GM18907 (cell line): ENCODE measurements at regions not wholly inside any gene's neighbourhood (a gene's known extent, or its start where the extent isn't known, plus 50 kb on each side); places are given as distances from the start of the nearest gene placed in this dataset.

ENCODE experiments used
- ATAC-seq: cut with Tn5 transposase; IDR thresholded peaks from one replicate; pipeline ENCODE4 v1.9.1; 2021; ENCODE audit warnings: mild to moderate bottlenecking, moderate library complexity; ENCODE audit not compliant: unreplicated experiment

DNA sequence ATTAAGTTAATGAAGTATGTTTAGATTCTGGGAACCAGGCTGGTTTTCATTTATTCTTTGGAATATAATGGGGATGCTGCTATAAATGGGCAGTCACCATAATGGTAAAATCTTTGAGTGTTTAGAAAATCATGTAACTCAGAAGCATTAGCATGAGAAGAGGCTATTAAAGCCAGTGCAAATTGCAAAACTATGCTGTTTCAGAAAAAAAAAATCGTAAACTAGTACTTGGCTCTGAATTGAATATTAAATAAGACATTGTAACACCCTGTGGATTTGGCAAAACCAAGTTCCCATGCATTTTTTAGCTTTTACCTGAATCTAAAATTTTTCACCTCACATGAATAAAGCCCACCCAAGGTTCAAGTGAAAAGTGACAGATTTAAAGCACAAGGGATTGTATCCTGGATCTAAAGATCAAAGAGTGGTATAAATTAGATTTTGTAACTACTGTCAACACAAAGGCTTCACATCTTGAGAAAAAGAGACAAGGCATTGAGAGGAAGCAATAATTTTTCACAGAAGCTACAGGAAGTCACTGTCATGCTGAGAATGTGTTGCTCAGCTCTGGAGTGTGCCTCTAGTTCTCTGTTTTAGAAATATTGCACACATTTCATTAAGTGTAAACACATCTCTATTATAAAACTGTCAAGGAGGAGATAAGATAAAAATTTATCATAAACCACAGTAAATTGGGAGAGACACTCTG is 142.2 kb downstream of the ABCA8 start:
- no peak for ATAC-seq

DNA sequence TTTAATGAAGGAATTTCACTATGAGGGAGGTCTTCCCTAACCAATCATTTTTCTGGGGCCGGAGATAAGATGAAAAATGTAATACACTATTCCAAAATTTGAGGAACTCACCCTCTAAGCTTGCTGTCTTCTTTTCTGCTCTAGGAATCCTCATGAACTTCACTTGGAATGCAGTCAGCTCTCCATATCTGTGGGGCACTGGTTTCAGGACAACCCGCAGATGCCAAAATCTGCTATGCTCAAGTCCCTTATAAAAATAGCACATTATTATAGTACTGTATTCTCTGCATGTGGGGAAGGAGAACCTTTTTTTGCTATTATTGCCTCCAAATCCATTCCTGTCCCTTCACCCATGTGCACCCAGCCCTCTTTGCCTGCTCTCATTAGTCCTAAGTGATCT is 146.0 kb downstream of the ABCA8 start:
- no peak for ATAC-seq

DNA sequence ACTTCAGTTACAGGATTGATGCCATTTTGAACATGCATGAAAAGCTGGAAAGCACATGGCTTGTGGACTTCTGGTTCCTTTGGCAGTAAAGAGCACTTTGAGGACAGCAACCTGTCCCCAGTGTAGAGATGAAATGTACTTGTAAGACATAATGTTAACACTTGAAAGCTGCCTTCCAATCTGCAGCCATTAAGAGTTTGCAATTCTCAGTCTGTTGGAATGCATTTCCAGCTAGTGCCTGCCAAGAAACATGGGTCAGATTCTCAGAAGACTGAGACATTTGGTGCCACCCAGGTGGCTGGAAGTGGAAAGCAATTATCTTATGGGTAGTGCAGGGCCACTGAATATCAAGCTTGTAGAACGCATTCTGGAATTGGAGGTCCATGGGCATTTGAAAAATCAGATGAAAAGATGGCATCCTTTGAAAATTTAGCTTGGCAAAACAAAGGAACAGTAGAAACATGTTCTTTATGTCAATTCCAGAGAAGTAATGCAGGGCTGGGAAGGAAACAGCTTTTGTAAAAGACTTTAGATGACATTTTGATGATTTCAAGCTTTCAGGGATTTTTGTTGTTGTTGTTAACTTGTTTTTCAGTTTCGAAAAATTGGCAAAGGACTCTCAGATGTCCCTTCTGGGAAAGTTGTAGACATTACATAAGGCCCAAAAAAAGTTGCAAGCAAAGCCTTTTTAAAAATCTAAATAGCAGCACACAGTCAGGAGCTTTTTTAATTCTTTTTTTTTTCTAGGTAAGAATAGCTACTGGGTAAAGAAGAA is 147.0 kb downstream of the ABCA8 start:
- no peak for ATAC-seq

DNA sequence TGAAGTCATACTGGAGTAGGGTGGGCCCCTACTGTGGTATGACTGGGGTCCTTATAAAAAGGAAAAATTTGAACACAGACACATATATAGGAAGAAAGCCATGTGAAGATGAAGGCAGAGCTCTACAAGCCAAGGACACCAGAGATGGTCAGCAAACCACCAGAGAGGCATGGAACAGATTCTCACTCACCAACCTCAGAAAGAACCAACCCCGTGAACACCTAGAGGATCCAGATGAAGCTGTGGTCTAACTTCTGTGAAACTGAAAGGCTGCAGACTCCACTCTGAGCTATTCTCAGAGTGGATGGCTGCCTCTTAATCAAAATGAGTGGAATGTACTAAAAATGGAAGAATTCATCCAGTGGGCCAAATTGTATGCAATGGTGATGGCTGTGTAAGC is 149.6 kb downstream of the ABCA8 start:
- ATAC-seq = no peak

DNA sequence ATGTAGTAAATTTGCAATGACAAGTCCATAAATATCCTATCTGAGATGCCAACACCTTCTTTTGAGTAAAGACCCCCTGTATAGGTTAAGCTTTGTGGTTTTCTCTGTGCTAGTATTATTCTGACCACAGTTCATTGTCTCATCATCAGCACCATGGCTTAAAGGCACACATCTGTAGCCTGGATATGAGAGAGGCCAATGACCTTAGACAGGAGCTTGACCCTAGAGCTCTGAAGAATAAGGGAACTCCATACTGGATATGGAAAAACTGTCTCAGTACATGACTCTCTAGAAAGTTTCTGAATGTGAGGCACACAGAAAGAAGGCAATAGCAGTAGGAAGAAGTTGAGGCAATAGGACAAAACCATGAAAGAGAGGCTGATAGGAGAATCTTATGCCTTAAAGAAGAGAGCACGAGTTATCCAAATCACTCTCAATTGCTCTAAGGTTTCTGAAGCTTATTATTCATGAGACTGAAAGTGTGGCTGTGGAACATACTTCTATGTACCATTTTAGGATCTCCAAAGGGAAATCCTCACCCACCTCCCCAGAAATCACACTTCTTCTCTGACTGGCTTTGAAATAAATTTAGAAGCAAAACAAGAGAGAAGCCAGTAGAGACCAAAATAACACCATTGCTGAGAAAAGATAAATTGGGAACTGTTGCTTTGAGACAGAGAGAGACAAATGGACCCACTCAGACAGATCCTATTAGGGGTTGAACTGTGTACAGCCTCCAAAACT is 150.2 kb downstream of the ABCA8 start:
- no peak for ATAC-seq

DNA sequence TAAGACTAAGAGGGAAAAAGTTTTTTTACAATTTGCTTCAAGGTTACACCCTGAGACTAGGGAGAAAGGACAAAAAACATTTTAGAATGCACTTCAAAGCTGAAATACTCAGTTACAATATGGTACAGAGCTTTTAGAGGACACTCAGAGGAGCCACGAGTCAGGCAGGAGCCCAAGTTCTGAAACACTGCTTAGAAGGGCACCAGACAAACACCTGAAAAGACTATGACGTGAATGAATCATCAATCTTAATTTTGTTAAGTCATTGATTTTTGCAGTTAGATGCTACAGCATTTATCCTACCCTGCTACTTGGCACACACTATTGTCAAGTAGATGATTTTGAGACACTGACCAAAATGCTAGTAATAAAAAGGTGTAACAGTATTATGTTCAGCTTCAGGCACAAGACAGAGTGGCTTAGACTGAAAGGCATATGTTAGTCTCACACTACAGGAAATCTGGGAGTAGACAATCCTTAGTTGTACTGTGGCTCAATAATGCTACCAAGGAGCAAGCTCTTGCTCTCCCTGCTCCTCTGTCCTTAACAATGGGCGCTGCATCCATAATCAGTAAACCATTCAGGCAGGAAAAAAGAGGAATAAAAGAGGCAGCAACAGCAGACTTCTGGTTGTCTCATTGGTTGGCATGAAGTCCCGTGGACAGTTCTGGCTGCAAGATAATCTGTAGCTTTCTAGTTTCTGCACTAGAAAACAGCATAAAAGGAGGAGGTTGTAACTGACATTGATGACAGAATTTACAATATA is 151.8 kb downstream of the ABCA8 start:
- no peak for ATAC-seq

DNA sequence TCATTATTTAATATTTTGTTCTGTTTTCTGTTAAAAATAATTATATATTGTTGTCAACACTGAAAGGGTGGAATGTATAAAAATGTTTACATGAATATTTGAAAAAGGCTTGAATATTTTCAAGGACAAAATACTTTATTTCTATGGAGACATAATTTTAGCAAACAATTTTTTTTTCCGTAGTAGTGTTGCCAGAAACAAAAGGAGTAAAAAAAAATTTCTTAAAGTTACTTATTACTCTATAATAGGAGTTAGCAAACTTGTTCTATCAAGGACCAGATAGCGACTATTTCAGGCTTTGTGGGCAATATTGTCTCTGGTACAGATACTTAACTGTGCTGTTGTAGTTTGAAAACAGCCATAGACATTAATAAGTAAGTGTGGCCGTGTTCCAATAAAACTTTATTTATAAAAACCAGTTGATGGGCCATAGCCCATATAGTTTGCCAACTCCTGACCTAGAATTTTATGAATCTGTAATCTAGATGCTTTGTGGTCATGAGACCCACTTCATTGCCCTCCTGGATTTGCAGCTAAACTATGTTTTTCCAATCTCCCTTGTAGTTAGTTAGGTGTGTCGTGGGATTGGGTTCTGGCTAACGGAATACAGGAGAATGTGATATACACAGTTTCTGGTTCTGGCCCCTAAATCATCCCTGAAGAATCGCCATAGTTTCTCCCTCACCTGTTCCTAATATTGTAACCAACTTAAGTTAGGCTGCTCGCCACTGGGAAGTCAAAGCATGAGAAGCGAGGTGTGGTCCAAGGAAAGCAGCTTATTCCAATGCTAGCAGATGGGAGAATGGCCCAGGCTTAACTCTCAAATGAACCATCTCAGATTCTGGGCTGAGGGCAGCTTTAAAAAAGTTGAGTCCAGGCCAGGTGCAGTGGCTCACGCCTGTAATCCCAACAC is 153.6 kb downstream of the ABCA8 start:
- no peak for ATAC-seq

DNA sequence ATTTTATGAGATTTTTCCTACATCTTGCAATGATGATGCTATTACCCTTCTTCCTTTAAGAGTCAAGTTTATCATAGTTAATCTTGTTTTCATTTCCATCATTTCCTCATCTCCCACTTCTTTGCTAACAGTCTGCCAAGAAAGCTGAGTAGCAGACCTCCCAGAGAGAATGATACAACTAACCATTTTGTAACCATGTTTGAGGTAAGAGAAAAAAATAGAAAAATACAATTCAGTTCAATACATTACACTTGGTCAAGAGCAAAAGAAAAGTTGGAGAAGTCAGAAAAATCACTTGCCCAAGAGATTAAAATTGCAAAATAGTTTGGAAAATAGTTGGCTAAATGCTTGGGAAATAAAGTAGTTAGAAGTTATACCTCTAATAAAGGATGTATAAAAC is 154.4 kb downstream of the ABCA8 start:
- ATAC-seq = no peak

DNA sequence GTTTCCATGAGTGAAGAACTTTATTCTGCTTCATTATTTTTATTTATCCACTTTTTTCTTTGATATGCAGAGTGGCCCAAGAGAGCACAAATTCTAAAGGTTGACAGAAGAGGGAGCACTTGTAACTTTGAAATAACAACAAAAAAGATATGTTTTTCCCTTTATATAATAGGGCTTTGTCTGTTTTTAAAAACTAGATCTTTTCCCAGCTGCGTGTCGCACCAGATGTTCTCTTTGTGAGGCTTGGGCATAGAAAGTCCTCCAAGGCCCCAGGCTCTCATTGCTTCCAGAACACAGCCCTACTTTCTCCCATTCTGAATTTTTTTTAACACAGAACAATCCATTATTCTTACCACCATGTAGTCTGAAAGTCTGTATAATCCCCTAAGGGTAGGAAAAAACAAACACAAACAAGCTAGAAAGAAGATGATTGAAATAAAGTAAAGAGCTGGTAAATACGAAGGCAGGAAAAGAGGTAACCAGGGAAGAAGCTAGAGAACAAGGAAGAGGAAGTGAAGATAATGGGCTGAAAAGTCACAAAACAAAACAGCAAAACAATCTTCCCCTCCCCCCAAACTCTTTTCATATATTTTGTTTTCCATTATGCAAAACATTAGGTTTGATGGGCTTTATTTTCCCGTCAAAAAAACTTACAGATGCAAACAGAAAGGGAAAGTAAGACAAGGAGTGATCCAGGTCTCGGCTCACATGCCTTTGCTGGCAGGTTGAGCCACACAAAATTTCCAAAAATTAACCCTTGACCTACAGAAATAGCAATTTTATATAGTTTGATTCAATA is 160.4 kb downstream of the ABCA8 start:
- no peak for ATAC-seq

DNA sequence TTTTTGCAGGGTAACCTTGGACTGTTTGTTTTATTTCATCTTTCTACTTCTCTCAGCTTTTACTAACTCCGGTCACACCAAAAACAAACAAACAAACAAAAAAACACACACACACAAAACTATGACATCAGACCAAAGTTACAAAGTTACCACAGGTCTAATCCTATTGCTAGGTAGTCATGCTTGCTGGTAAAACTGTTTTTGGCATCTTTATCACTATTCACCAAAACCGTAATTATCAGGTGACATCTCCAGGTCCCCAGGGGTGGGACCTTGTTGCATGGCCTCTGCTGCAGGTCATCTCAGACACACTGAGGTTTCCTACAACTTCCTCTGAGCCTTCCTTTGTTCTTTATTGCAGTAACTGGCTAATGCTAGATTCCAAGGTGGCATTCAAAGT is 162.3 kb downstream of the ABCA8 start:
- ATAC-seq = no peak

DNA sequence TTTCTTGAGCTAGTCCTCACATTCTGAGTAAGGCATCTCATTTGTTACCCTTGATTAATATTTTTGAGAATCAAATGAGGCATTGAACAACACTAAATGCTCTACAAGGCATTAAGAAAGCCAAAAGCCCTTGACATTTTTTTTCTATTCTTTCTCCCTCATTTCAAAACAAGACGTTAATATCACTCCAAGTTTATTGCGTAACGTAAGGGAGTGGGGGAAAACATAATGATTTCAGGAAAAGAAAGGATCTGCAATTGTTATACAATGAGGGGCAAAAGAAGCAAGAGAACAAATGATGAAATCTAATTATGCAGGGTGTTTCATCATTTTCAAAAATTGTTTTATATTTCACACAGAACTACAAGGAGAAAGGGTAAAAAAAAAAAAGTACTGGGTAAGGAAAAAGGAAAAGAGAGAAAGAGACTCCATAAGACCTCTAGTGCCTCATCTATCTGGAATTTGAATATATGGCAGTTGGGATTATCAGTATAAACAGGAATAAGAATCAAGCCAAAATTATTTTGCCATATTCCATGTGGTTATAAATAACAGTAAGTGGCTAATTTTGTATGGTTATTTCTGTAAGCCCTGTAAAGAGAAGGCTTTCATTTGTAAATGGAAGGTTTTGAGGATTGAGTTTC is 163.0 kb downstream of the ABCA8 start:
- no peak for ATAC-seq

DNA sequence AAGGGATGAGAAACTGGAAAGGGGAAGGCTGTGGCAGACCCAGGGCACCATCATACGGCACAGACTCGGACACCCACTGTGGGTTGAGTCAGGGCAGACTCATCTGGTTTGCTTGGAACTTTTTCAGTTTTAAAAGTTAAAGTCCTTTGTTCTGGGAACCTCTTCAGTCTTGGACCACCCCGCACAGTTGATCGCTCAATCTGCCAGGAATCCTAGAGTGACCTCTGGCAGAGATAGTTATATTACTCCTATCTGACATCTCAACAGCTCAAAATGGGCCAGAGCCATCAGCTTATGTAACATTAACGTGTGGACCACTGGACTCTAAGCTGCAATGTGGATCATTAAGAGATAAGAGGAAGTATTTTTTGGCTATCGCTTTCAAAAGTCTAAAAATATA is 164.3 kb downstream of the ABCA8 start:
- no peak for ATAC-seq

DNA sequence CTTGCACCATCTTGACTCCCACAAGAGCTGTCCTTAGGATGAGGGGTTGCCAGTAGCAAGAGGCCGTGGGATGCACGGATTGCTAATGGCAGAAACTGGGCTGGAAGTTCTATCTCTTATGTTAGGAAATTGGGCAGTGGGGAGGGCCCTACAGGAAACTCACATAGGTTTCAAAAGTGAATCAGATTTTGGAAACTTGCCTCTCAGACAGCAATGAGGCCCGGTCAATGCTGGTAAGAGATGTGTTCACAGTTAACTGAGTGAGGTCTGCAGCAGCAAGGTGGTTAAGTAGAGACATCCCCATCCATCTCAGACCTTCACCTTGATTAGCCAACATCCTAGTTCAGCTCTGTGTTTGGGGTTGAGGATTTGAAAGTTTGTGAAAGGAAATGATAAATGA is 164.7 kb downstream of the ABCA8 start:
- no peak for ATAC-seq

DNA sequence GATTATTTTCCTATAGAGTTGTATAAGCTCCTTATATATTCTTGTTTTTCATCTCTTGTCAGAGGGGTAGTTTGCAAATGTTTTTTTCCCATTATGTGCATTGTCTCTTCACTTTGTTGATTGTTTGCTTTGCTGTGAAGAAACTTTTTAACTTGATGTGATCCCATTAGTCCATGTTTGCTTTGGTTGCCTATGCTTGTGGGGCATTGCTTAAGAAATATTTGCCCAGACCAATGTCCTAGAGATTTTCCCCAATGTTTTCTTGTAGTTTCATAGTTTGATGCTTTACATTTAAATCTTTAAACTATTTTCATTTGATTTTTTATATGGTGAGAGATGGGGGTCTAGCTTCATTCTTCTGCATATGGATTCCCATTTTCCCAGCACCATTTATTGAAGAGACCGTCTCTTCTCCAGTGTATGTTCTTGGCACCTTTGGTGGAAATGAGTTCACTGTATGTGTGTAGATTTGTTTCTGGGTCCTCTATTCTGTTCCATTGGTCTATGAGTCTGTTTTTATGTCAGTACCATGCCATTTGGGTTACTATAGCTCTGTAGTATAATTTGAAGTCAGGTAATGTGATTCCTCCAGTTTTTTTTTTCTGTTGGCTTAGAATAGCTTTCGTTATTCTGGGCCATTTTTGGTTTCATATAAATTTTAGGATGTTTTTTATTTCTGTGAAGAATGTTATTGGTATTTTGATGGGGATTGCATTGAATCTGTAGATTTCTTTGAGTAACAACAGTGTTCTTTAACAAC is 165.8 kb downstream of the ABCA8 start:
- no peak for ATAC-seq

DNA sequence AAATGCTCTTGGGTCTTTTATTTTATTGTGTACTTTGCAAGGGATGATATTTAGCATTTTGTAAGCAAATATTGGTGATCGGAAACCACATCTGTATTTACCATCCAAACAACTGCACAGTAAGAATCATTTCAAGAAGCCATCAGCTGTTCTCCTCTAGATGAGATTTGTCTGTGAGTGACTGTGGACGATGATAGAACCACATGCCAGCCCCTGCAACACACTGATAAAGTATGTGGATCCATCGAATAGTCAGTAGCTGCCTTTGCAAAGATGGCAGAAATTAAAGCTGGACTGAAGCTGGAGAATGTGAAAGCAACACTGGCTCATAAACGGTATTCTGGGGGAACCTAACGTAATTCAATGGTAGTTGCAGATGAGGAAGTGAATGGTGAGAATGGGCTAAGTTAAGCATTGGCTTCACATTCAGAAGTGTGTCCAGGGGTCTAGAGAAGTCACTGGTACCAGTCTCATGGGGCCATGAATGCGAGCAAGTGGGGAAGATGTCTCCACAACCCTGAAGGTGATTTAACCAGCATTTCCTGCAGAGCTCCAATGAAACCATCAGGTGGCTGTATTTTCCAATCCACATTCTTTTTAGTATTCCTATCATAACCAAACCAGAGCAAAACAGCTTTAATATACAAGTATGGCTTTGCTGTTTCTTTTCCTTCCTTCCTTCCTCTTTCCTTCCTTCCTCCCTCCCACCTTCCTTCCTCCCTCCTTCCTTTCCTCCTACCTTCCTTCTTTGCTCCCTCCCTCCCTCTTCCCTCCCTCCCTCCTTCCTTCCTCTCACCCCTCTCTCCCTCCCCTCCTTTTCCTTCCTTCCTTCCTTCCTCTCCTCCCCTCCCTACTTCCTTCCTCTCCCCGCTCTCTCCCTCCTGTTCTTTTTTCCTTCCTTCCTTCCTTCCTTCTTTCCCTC is 169.4 kb downstream of the ABCA8 start:
- no peak for ATAC-seq

DNA sequence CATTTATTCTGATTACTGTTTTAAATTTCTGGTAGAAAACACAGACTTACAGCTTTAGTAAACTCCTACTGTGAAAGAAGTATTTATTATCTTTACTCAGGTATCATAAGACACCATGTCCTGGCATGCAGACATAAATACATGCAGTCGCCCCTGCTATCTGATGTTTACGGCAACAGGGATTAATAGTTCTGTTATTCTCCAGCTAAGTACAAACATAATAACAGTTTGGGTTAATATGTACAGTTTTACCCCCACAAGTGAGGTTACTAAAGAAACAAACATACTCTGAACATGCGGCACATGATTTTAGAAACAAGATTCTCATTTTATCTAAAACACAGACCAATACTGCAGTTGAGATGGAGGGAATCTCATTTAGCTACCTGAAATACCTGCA is 170.8 kb downstream of the ABCA8 start:
- no peak for ATAC-seq

DNA sequence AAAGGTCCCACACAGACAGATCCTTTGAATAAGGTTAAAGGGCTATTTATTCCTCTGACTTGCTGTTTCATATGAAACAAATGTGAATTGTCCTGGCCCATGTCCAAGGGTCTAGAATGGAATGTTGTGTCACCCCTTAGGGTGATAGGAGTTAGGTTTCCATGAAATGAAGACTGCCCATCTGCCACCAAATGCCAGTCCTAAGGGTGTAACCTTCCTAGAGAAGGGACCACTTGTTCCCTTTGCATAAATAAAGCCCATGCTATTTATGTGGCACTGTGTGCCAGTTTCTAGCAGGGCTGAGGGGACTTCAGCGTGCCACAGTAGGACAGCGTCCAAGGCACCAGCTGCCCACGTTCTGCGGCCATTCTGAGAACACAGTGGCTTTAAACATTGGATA is 171.3 kb downstream of the ABCA8 start:
- ATAC-seq = no peak
